NCI-H1092 treated with DMSO at 0.1 percent for 48 hours (cell line): ENCODE measurements at regions not wholly inside any gene's neighbourhood (a gene's known extent, or its start where the extent isn't known, plus 50 kb on each side); places are given as distances from the start of the nearest gene placed in this dataset.
"Not testable (repeated sequence)": the region's sequence is repeated elsewhere in the genome, so short reads cannot be mapped to it uniquely, and the experiment has no call there.

ENCODE experiments used
- DNase-seq: peaks from one replicate; lab custom pipeline; 2025; lab: John Stamatoyannopoulos, UW

- no peak for DNase-seq
These were observed 92.3 kb upstream of the ZNF438 start for GRCh38 chr10:31123946-31124345.

DNA sequence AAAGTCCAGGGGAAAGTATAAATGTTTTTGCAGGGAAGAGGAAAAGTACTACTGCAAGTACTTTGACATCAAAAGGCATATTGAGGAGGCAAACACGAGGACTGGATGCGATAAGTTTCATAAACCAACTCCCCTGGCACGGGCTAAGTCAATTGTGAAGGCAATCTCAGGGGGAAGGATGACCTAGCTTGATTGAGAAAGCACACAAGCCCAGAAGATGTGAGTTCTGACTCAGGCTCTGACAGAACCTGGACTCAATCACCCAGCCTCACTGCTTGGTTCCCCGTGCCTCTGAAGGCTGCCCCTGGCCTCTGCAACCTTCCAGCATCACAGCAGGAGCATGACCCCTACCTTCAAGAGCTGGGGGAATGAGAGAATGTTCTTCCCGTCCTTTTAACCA is 93.2 kb upstream of the ZNF438 start:
- no peak for DNase-seq

- no peak for DNase-seq
These were observed 94.1 kb upstream of the ZNF438 start for GRCh38 chr10:31125789-31126188.

DNA sequence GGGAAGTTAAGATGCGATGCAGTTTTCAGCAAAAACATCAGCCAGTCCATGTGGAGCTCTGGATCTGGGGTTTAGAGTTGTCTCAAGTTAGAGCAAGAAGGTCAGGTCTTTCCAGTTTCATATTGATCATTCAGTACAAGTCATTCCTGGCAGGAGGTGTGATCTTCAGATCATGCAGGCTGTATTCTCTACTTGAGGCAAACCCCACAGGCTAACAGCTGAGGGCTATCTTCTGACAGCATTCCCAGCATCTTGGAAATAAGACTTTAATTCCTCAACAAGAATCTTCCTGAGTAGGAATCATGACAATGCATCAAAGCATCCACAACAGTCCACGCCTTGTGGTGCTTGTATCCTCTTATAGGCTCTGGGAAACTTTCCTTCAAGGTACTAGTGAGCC is 94.9 kb upstream of the ZNF438 start:
- DNase-seq: no peak

- no peak for DNase-seq
These were observed 96.9 kb upstream of the ZNF438 start for GRCh38 chr10:31128536-31128935.

- DNase-seq: no peak
These were observed 97.6 kb upstream of the ZNF438 start for GRCh38 chr10:31129271-31129670.

- no peak for DNase-seq
These were observed 98.3 kb upstream of the ZNF438 start for GRCh38 chr10:31129880-31130405.

GRCh38 chr10:31130406-31130805 is 98.7 kb upstream of the ZNF438 start:
- DNase-seq: no peak

DNA sequence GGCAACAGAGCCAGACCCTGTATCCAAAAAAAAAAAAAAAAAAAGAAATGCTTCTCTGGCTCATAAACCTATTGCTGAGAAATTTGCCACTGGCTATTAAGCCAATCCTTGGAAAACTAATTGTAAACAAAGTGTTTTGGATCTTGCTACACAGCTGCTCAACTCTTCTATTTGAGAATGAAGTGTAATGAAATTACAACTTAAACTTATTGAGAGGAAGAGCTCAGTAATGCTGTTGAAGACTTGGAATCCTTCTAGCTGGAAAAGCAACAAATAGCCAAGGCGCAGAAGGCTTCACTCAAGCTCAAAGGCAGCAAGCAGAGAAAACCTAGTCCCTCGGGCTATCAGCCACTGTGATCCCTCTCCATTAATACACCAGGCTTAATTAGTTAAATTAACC is 99.6 kb upstream of the ZNF438 start:
- no peak for DNase-seq

GRCh38 chr10:31132681-31133244 is 101.1 kb upstream of the ZNF438 start:
- no peak for DNase-seq

DNA sequence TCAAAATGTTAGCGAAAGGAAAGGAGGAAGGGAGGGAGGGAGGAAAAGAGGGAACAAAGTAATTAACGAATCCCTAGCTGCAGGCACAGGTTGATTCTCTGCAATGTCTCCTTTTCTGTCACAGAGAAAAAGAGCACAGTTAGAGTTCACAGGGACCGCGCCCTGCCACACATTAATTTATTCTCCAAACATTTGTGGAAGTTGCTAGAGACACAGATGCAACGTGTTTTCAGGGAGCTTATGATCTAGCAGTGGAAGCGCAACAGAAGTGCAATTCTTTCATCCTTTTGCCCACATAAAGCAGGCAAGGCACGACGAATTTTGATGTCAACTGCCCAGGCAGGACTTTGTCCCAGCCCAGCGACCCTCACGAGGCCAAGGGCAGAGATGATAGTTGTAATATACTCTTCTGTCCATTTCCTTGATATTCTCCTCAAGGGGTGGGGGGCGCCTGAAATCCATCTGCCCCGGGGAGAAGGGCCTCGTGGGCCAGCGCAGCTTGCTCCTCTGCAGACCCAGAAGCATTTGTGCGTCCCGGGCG is 101.7 kb upstream of the ZNF438 start:
- DNase-seq: no peak

GRCh38 chr10:31133792-31134310 is 102.2 kb upstream of the ZNF438 start:
- DNase-seq: peak; percentile 84

GRCh38 chr10:31134311-31134952 is 102.8 kb upstream of the ZNF438 start:
- peak; percentile 84 for DNase-seq

DNA sequence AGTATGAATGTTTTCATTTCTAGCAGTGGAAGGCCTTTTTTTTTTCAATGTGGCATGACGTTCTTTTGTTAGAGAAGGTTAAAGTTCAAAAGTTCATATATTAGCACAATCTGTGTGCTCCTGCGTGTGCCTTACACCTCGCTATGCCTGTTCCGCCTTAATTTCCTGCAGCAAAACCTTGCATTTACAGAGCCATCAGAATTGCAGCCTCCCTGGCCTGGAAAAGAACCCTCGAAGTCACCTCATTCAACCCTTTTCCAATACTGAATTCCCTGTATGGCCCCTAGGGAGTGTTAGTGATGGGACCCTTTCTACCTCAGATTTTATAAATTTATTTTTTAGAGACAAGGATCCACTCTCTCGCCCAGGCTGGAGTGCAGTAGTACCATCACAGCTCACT is 103.5 kb upstream of the ZNF438 start:
- peak; percentile 15 for DNase-seq

- DNase-seq: not testable (repeated sequence)
These were observed 104.1 kb upstream of the ZNF438 start for GRCh38 chr10:31135791-31136190.

DNA sequence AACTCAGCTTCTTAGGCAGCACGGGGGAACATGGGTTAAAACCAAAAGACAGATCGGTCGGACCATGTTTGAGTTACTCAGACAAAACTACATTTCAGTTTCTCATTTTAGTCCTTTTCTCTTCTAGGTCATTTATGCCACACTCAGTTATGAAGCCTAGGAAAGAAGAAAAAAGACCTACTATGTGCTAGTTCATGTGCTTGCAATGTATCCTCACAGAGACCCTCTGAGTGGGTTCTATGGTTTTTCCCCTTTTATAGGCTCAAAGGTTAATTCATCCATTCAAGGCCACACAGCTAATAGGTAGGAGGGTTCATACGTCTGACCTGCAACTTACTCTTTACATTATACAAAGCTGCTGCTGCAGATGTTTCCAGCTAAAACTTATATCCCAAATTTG is 104.7 kb upstream of the ZNF438 start:
- DNase-seq: no peak

DNA sequence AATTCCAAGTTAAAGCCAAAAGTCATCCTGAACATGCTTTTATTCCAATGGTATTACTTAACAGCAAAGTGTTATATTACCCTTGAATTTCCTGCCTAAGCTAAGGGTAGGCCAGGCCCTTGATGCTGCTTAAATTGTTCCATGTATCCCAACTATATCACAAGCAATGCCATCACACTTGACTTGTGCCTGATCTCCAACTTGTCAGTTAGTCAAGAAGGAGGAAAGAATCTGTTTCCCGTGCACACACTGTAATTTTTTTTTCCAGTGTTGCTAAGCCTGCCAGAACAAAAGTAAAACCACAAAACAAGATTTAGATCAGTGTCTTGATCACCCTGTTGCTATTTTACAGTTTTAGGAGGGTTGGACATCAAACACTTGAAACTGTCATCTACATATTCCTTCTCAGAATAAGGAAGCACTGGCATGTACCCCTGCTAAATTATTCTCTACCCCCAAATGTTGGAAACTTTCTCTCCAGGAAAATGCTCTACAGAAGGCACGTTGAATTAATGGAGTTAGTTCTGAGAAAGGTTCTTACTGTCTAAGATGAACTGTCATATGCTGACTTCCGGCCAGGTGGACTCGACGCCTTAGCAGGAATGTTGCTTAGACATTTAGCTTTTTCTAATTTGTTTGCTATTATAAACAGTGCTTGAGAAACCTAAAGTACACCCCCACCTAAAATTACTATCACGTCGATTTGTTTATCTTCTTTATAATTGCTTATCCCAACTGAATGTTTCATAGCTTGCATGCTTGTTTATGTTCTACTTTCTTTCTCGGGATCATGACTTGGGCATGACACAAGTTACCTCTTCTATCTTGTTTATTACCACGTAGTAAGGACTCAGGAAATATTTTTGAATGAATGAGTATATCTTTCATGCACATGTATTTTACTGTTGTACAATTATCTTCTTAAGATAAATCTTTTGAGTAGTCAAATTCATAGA is 105.5 kb upstream of the ZNF438 start:
- no peak for DNase-seq

- DNase-seq: no peak
These were observed 106.4 kb upstream of the ZNF438 start for GRCh38 chr10:31138026-31138553.

GRCh38 chr10:31139497-31139896 is 107.8 kb upstream of the ZNF438 start:
- DNase-seq: no peak

- DNase-seq: no peak
These were observed 109.1 kb upstream of the ZNF438 start for GRCh38 chr10:31140716-31141115.

- DNase-seq: no peak
These were observed 110.4 kb upstream of the ZNF438 start for GRCh38 chr10:31142026-31142425.

DNA sequence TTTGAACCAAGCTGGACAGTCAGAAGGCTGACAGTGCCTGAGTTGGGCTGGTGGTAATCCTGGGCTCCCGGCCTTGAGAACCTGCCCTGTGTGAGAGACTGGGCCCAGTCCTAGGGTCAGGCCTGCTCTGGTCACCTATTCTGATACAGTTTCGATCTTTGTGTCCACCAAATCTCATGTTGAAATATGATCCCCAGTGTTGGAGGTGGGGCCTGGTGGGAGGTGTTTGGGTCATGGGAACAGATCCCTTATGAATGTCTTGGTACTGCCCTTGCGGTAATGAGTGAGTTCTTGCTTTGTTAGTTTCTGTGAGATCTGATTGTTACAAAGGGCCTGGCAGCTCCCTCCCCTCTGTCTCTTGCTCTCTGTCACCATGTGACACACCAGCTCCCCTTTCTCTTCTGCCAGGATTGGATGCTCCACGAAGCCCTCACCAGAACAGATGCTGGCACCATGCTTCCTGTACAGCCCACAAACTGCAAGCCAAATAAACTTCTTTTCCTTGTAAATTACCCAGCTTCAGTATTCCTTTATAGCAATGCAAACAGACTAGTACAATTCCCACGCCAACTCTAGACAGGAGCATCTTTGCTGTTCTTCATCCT is 111.8 kb upstream of the ZNF438 start:
- no peak for DNase-seq
